ENCODE measurements at regions not wholly inside any gene's neighbourhood (a gene's known extent, or its start where the extent isn't known, plus 50 kb on each side); places are given as distances from the start of the nearest gene placed in this dataset.

GRCh38 chr10:28930514-28931495, 253.5 kb downstream of the BAMBI start:
- DNase-seq (ENCODE audit: low read depth): no peak
- TF ChIP-seq CTCF (IDR thresholded peaks at IDR 0.05; ENCODE audit: insufficient read depth, low read length): no peak

GRCh38 chr10:28935061-28935460, 257.7 kb downstream of the BAMBI start:
- no peak for DNase-seq (ENCODE audit: low read depth)
- H3K4me3 ChIP-seq (ENCODE audit: low read depth, low read length): no peak overlapping the region
- no peak for TF ChIP-seq CTCF (IDR thresholded peaks at IDR 0.05; ENCODE audit: insufficient read depth, low read length)

More at GRCh38 chr10:28930514-28931495, 253.5 kb downstream of the BAMBI start:
- H3K4me3 ChIP-seq (ENCODE audit: low read depth, low read length): no peak overlapping the region

GRCh38 chr10:28937959-28938358, 260.6 kb downstream of the BAMBI start:
- DNase-seq (ENCODE audit: low read depth): no peak
- no peak overlapping the region for H3K4me3 ChIP-seq (ENCODE audit: low read depth, low read length)
- no peak for TF ChIP-seq CTCF (IDR thresholded peaks at IDR 0.05; ENCODE audit: insufficient read depth, low read length)

GRCh38 chr10:28938745-28939144, 261.4 kb downstream of the BAMBI start:
- H3K4me3 ChIP-seq (ENCODE audit: low read depth, low read length): no peak overlapping the region
- peak; percentile 40 for DNase-seq (ENCODE audit: low read depth)
- TF ChIP-seq CTCF (IDR thresholded peaks at IDR 0.05; ENCODE audit: insufficient read depth, low read length): no peak

- H3K4me3 ChIP-seq (ENCODE audit: low read depth, low read length): no peak overlapping the region
- DNase-seq (ENCODE audit: low read depth): peak; percentile 90
- TF ChIP-seq CTCF (IDR thresholded peaks at IDR 0.05; ENCODE audit: insufficient read depth, low read length): peak; percentile 17
These were observed 262.2 kb downstream of the BAMBI start for GRCh38 chr10:28939281-28940157.

- no peak for DNase-seq (ENCODE audit: low read depth)
- TF ChIP-seq CTCF (IDR thresholded peaks at IDR 0.05; ENCODE audit: insufficient read depth, low read length): no peak
- H3K4me3 ChIP-seq (ENCODE audit: low read depth, low read length): no peak overlapping the region
These were observed 263.0 kb downstream of the BAMBI start for GRCh38 chr10:28940158-28940888.
